Brain microvascular endothelial cell (primary cell): ENCODE measurements at regions not wholly inside any gene's neighbourhood (a gene's known extent, or its start where the extent isn't known, plus 50 kb on each side); places are given as distances from the start of the nearest gene placed in this dataset.

ENCODE experiments used
- DNase-seq: peaks from one replicate; pipeline ENCODE4 v3.0.0-alpha.2; 2020
- H3K27ac ChIP-seq: fragments of 250-450 bp; sonication (Bioruptor Pico); 2 replicates; pipeline ENCODE4 v1.5.1; 2020; ENCODE audit warnings: mild to moderate bottlenecking, moderate library complexity
- H3K27me3 ChIP-seq: fragments of 250-450 bp; sonication (Bioruptor Pico); replicated peaks from 2 replicates; pipeline ENCODE4 v1.5.1; 2020; ENCODE audit warnings: mild to moderate bottlenecking
- H3K36me3 ChIP-seq: fragments of 250-450 bp; sonication (Bioruptor Pico); replicated peaks from 2 replicates; pipeline ENCODE4 v1.5.1; 2020; ENCODE audit warnings: mild to moderate bottlenecking
- H3K4me3 ChIP-seq: 2 replicates; pipeline ENCODE4 v1.5.1; 2011; ENCODE audit warnings: low read depth, mild to moderate bottlenecking, control low read depth, low read length, moderate library complexity
- CTCF ChIP-seq: IDR thresholded peaks from 2 replicates; pipeline ENCODE4 v1.5.1; 2011; ENCODE audit warnings: low read depth, mild to moderate bottlenecking, moderate library complexity, low read length, control low read depth, inconsistent platforms; ENCODE audit errors: missing control alignments
- in situ Hi-C: cut with HindIII; loops from 2 replicates; pipeline ENCODE4 v1.10.0; 2017; ENCODE audit warnings: low sequenced_read_pairs, low pct_ligation_motif_present

GRCh38 chr20:23227274-23227673 lies 123.3 kb upstream of the NXT1 start:
- no peak for TF ChIP-seq CTCF
- Histone ChIP-seq H3K36me3 (no peaks in the 10 kb centered on the region), H3K4me3 (no peak overlapping the region), H3K27ac (no peak overlapping the region), H3K27me3 (no peaks in the 10 kb centered on the region)
- in situ Hi-C loops = no loop called here
- no peak for DNase-seq

DNA sequence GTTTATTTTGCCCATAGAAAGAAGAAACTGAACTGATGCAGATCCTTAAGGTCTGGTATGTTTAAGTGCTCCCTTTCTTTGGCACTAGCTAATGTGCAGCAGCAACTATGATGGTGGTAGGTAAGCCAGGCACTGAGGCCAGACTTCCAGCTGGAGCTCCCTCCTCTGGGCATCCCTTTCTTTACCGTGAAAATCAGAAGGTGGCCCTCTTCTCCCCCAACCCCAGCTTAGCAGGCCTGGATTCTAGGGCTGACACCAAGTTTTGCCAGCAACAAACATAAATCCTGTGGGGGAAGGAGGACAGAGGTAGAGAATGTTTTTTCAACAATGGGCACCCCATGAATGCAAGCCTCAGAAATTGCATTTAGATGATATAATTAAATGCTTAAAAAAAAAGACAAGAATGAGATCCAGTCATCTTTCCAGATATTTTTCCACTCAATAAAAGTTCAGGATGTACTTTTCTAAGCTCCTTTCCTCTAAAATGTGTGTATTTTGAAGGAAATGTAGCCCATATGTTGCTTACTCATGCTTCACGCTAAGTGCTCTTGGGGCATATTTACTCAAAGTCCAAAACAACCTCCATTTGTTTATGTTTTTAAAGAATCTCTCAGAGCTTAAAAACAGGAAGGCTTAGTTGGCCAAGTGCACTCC lies 123.9 kb upstream of the NXT1 start:
- no peak for DNase-seq
- in situ Hi-C loops = no loop called here

GRCh38 chr20:23225407-23226060 lies 125.1 kb upstream of the NXT1 start:
- in situ Hi-C loops = no loop called here
- TF ChIP-seq CTCF = no peak
- Histone ChIP-seq H3K36me3 (no peaks in the 10 kb centered on the region), H3K4me3 (no peak overlapping the region), H3K27ac (no peak overlapping the region), H3K27me3 (no peaks in the 10 kb centered on the region)
- DNase-seq = peak; percentile 87

More for the DNA sequence above, 123.9 kb upstream of the NXT1 start:
- Histone ChIP-seq H3K27ac (no peak overlapping the region), H3K4me3 (no peak overlapping the region), H3K27me3 (no peaks in the 10 kb centered on the region), H3K36me3 (no peaks in the 10 kb centered on the region)
- no peak for TF ChIP-seq CTCF

DNA sequence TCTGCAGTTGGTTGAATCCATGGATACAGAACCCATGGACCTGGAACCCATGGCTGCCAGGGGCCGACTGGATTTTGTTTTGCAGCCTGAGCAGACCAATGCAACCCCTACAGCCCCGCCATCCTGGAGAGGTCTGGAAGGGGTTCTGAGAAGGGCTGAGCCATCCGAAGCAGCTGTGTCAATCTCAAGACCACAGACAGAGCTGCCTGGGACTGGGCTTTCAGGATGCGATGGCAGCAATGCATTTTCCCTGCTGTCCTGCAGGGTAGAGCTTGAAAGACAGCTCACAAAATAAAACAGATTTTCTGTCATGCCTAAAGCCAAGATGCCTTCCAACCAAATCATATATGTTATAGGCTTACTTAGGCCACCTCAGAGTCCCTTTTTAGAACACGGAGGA lies 125.8 kb upstream of the NXT1 start:
- Histone ChIP-seq H3K27ac (no peak overlapping the region), H3K27me3 (no peaks in the 10 kb centered on the region), H3K36me3 (no peaks in the 10 kb centered on the region), H3K4me3 (no peak overlapping the region)
- no peak for DNase-seq
- in situ Hi-C loops = no loop called here
- TF ChIP-seq CTCF = peak; percentile 12

- H3K27me3 ChIP-seq = no peaks in the 10 kb centered on the region
- no peaks in the 10 kb centered on the region for H3K36me3 ChIP-seq
- H3K27ac ChIP-seq = no peak overlapping the region
- in situ Hi-C loops = no loop called here
- TF ChIP-seq CTCF = no peak
- H3K4me3 ChIP-seq = no peak overlapping the region
- DNase-seq = no peak
These were observed 126.5 kb upstream of the NXT1 start for GRCh38 chr20:23223908-23224580.
